Right cardiac atrium (tissue), 5 donors: ENCODE measurements at regions not wholly inside any gene's neighbourhood (a gene's known extent, or its start where the extent isn't known, plus 50 kb on each side); places are given as distances from the start of the nearest gene placed in this dataset.

Experiments used
- ATAC-seq, 2 donors: fragments of 200-7000 bp; cut with Tn5 transposase; one replicate each; pipeline versions ENCODE4 v1.8.0 to v1.9.1; 2020; ENCODE audit warnings: moderate library complexity in 2 of 2, mild to moderate bottlenecking in 1 of 2
- DNase-seq, 3 donors: peaks; one replicate each; pipeline ENCODE4 v3.0.0-alpha.2; 2020
- H3K27ac ChIP-seq: one replicate; pipeline ENCODE4 v1.5.1; 2013; ENCODE audit warnings: mild to moderate bottlenecking, low read length, control low read depth, moderate library complexity
- H3K27me3 ChIP-seq: one replicate; pipeline ENCODE4 v1.6.1; 2013; ENCODE audit not compliant: control insufficient read depth, insufficient read depth
- H3K4me1 ChIP-seq: one replicate; pipeline ENCODE4 v1.6.1; 2013; ENCODE audit warnings: low read length; ENCODE audit not compliant: control insufficient read depth, insufficient read depth
- H3K4me3 ChIP-seq: one replicate; pipeline ENCODE4 v1.5.1; 2013; ENCODE audit warnings: low read length, control low read depth
- H3K9me3 ChIP-seq: one replicate; pipeline ENCODE4 v1.6.1; 2013; ENCODE audit warnings: low read length; ENCODE audit not compliant: control insufficient read depth
- WGBS: extraction: QIAGEN DNeasy Blood & Tissue Kit; methylation state at CpG from one replicate; pipeline ENCODE4 v1.1.7; 2013; 5-methylcytosine and 5-hydroxymethylcytosine counted together
- intact Hi-C, 4 donors: fragments of 100-400 bp; cut with DNase I; formaldehyde crosslinking; loops; one replicate each; pipeline versions ENCODE4 v1.11.0 to v1.14.0; 2022 to 2023
- donor health status: healthy with polysubstance abuse.
- donor health status: DM: no; HTN: yes; CAD: no.
- donor health status: DM: no; HTN: no; CAD: no.
- donor health status: DM: no; HTN: yes; CAD: no; lungs with severe emphysema.
- donor health status: DM: yes; HTN: yes; CAD: no.

DNA sequence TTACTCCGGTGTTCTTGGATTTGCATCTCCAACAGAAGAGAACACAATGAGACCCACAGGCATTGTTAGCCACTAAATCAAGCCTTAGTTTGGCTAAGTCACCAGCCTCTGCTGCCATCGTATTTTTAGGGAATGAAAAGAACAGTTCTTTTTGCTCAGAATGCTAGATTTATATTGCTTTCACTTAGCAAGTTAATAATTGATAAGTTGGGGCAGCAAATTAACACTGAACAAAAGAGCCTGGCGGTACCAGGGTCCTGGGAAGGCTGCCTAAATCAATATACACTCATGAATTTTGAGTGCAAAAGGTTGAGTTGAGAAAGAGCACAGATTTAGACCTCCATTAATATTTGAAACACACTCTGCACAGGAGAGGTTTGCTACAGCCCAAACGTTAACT is 767.7 kb downstream of the TYW1 start:
- no peak for DNase-seq
- no peaks in the 10 kb centered on the region for H3K27me3 ChIP-seq
- ATAC-seq: no peak
- H3K27ac ChIP-seq: no peak overlapping the region
- peaks cover 4% of the 10 kb centered on the region for H3K9me3 ChIP-seq
- WGBS: 51% methylated on average over 4 of the region's 4 CpGs
- intact Hi-C loops: no loop called here
- H3K4me1 ChIP-seq: no peaks in the 10 kb centered on the region
- no peak overlapping the region for H3K4me3 ChIP-seq

DNA sequence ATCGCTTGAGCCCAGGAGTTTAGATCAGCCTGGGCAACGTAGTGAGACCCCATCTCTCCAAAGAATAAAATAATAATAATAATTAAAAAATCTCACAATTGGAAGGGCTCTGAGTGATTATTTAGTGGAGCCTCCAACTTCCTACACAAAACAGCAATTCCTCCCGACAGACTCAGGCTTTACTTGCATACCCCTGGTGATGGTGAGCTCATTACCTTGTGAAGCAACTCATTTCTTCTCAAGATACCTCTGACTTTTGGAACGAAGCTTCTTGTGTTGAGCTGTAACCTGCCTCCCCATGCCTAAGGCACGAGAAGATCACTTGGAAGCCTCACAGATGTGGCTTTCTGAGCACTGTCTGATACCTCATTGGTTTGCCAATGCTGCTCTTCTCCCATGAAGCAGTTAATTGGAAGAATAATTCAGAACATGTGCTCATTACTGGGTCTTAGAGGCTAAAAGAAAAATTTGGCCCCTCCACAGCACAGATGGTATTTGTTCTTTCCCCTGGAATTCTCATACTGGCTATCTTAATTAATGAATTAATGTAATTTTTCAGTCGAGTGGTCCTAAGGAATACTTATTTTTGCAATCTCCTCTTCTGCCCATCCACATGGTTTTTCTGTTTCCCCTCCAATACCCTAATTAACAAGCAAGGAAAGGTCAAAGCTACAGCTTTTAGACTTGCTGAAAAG is 769.0 kb downstream of the TYW1 start:
- H3K27ac ChIP-seq: no peak overlapping the region
- no peak overlapping the region for H3K4me3 ChIP-seq
- no peaks in the 10 kb centered on the region for H3K4me1 ChIP-seq
- no peak for ATAC-seq
- WGBS: 80% methylated on average over 6 of the region's 6 CpGs
- DNase-seq: no peak
- intact Hi-C loops: no loop called here
- no peaks in the 10 kb centered on the region for H3K27me3 ChIP-seq
- peaks cover 4% of the 10 kb centered on the region for H3K9me3 ChIP-seq

DNA sequence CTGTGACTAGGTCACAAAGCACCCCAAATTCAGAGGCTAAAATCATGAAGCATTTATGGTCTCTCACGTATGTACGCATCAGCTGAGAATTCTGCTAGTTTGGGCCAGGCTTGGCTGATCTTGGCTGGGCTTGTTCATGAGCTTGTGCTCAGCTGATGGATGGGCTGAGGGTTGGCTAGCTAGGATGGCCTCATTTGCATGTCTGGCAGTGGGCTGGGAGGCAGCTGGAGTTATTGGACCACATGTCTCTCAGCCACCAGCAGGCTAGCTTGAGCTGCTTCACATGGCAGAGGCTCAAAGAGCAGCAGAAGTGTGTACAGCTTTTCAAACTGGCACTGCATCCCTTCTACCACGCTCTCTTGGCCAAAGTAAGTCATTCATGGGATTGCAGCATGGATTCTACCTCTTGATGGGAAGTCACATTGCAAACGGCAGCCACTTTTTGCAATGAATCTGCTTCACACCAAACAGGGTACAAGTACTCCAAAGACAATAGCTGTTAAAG is 770.3 kb downstream of the TYW1 start:
- DNase-seq (no peak), ATAC-seq (no peak)
- no peaks in the 10 kb centered on the region for H3K4me1 ChIP-seq
- H3K27ac ChIP-seq: no peak overlapping the region
- peaks cover 4% of the 10 kb centered on the region for H3K9me3 ChIP-seq
- WGBS: 91% methylated on average over 4 of the region's 4 CpGs
- H3K4me3 ChIP-seq: no peak overlapping the region
- intact Hi-C loops: no loop called here
- no peaks in the 10 kb centered on the region for H3K27me3 ChIP-seq

DNA sequence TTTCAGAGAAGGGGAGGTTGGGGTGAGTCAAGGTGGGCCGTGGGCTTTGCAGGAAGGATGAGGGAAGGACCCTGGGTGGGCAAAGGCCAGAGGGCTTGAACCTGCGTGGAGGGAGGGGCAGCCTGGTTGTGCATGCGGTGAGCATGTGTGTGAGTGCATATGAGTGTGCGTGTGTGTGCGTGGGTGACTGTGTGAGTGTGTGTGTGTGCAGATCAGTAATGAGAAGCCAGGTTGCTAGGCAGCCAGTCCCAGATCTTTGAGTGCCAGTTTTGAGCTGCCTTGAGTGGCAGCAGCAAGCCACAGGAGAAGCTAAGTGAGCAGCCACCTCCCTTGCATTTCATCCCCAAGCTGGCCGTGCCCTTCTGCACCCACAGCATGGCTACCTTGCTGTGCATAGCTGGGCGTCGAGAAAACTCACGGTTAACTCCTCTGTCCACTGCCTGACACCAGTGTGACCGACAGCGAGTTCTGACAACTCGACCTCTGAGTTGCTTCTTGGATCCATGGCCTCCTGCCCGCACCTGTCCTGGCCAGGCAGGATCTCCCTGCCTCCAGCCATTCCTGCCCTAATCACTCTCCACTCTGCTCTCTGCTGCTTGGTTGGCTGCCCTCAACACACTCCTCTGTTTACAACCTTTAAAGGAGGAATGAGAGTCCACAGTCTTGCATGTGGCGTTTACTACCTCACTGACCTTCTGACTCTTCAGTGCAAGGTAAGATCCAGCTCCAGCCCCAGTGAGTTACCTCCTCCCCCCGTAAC is 775.4 kb downstream of the TYW1 start:
- DNase-seq (no peak), ATAC-seq (no peak)
- intact Hi-C loops: no loop called here
- 79% methylated on average over 15 of the region's 15 CpGs for WGBS
- Histone ChIP-seq H3K4me1 (no peaks in the 10 kb centered on the region), H3K9me3 (no peaks in the 10 kb centered on the region), H3K27me3 (no peaks in the 10 kb centered on the region), H3K27ac (no peak overlapping the region), H3K4me3 (no peak overlapping the region)

DNA sequence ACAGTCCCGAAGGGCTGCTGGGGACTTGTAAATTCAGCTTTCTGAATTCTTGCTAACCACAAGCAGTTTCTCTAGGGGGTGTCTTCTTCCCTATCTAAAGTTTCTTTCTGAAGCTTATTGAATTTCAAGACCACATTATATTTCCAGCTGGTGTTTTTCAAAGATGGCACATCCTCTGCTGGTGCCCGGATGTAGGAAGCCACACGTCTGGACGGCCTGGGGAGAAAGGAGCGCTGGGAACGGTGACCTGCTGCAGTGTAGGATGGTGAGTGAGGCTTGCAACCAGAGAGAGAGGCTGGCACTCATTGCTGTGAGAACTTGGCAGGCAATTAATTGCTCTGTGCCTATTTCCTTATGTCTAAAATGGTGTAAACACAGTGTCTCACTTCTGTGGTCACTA is 776.4 kb downstream of the TYW1 start:
- 57% methylated on average over 6 of the region's 6 CpGs for WGBS
- ATAC-seq: no peak
- H3K9me3 ChIP-seq: no peaks in the 10 kb centered on the region
- no peaks in the 10 kb centered on the region for H3K4me1 ChIP-seq
- no peaks in the 10 kb centered on the region for H3K27me3 ChIP-seq
- intact Hi-C loops: no loop called here
- no peak overlapping the region for H3K27ac ChIP-seq
- no peak for DNase-seq
- no peak overlapping the region for H3K4me3 ChIP-seq

DNA sequence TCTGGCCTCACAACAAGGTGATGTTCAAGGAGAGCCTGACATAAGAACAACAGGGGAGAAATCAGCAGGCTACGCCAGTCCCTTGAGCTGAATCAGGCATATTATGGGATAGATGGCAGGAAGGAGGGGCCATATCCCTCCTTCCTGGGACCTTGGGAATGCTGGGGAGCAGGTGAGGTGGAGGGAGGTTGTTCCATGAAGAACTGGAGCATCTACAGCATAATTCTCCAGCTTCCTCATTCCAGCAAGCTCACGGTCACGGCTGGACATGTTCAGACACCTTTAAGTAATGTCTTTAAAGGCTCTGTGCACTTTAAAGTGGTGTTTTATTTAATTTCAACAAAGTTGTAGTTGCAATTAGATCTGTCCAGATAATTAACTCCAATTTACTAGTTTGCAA is 780.5 kb downstream of the TYW1 start:
- Histone ChIP-seq H3K27ac (no peak overlapping the region), H3K9me3 (no peaks in the 10 kb centered on the region), H3K4me1 (no peaks in the 10 kb centered on the region), H3K27me3 (no peaks in the 10 kb centered on the region), H3K4me3 (no peak overlapping the region)
- 68% methylated on average over 3 of the region's 3 CpGs for WGBS
- DNase-seq: no peak
- intact Hi-C loops: no loop called here
- no peak for ATAC-seq

DNA sequence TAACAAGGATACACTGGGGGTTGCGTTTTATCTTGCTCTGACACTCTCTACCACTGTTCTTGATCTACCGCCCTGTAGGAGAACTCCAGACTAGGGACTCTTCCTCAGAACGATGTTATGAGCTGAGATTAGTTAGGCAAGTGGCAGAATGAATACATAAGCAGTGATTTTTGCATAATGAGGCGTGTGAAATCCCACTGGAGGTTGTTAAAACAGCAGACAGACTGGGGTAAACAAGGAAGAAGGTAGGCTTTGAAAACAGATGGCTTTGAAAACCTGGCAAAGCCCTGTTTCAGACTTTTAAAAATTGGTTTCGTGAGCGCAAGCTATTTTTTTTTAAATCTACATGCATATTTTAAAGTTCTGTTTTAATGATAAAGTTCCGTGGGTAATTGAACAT is 785.2 kb downstream of the TYW1 start:
- no peak overlapping the region for H3K4me3 ChIP-seq
- WGBS: 68% methylated on average over 7 of the region's 7 CpGs

DNA sequence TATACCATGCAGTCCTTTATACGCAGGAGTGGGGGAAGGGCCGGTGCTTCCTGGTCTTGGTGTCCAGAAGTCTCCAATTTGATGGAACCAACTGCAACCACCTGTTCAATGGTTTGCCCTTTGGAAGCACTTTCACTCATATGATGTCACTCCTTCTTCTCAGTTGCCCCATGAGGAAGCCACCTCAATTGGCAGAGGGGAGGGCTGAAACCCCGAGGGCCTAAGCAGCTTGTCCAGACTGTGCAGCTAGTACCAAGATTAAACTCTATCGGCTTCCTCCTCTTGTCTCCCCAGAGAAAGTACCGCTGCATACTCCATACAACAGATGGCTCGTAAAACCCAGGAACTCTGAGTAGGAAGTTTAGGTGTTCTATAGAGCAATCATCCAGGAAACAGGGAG is 789.4 kb downstream of the TYW1 start:
- intact Hi-C loops: no loop called here
- 90% methylated on average over 6 of the region's 6 CpGs for WGBS
- H3K4me3 ChIP-seq: no peak overlapping the region
- no peaks in the 10 kb centered on the region for H3K9me3 ChIP-seq
- H3K27me3 ChIP-seq: no peaks in the 10 kb centered on the region
- ATAC-seq: no peak
- DNase-seq: no peak
- H3K27ac ChIP-seq: no peak overlapping the region
- H3K4me1 ChIP-seq: no peaks in the 10 kb centered on the region

More for the DNA sequence above, 785.2 kb downstream of the TYW1 start:
- Histone ChIP-seq H3K9me3 (no peaks in the 10 kb centered on the region), H3K27ac (no peak overlapping the region), H3K4me1 (no peaks in the 10 kb centered on the region), H3K27me3 (no peaks in the 10 kb centered on the region)
- intact Hi-C loops: no loop called here
- DNase-seq (no peak), ATAC-seq (no peak)

DNA sequence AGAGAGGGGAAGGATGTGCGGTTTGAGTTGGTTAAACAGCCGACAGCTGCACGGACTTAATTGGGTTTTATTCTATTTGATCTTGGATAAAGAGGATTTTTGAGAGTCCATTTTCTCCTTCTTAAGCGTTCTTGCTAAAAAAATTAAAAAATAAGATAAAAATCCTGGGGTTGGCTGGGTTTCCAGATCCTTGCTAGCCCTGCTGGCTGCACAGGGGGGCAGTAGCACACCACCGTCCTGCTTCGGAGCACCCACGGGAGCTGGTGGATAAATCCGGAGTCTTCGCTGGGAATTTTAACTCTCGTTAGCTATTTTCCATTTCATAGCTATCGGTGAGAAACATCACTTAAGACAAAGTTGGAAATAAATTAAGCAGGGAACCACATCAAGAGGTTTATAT is 792.0 kb downstream of the TYW1 start:
- ATAC-seq: no peak
- H3K9me3 ChIP-seq: no peaks in the 10 kb centered on the region
- H3K4me1 ChIP-seq: no peaks in the 10 kb centered on the region
- peak in 1 of 3 donors; percentile 49 for DNase-seq
- WGBS: 47% methylated on average over 11 of the region's 11 CpGs
- H3K27ac ChIP-seq: no peak overlapping the region
- no peak overlapping the region for H3K4me3 ChIP-seq
- no peaks in the 10 kb centered on the region for H3K27me3 ChIP-seq
- intact Hi-C loops: no loop called here

DNA sequence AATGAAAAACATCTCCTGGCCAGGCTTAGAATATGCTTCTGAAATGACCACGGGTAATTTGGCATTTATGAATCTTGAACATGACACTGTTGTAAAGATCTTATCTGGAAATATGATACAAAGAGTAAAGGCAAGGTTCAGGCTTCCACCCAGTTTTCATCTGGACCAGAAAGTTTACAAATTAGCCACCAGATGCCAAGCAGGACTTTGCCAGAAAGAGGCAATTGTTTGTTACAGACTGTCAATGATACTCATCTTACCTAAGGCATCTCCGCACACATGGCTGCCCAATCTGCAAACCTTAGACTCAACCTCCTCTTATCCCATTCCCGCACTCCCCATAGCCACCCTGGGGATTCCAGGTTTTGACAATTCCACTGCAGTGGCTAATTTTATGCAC is 795.3 kb downstream of the TYW1 start:
- no peaks in the 10 kb centered on the region for H3K27me3 ChIP-seq
- intact Hi-C loops: no loop called here
- 88% methylated on average over 3 of the region's 3 CpGs for WGBS

DNA sequence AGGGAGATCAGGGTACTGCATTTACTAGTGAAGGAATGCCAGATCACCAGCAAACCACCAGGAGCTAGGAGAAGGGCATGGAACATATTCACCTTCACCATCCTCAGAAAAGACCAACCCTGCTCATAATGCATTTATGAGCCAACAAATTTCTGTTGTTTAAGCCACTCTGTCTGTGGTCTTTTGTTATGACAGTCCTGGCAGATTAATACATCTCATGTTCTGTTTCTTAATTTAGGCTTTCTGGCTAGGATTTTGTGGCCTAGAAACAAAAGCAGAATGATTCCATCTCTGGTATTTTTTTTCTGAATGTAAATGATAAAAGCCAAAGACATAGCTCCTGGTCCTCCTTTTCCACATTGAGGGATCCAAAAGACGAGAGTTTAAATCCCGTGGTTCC is 797.9 kb downstream of the TYW1 start:
- DNase-seq: no peak
- no peak overlapping the region for H3K4me3 ChIP-seq
- no peak overlapping the region for H3K27ac ChIP-seq
- H3K4me1 ChIP-seq: no peaks in the 10 kb centered on the region
- intact Hi-C loops: no loop called here
- H3K9me3 ChIP-seq: no peaks in the 10 kb centered on the region
- ATAC-seq: no peak
- 85% methylated on average over 2 of the region's 2 CpGs for WGBS
- no peaks in the 10 kb centered on the region for H3K27me3 ChIP-seq

More for the DNA sequence above, 795.3 kb downstream of the TYW1 start:
- Histone ChIP-seq H3K27ac (no peak overlapping the region), H3K4me3 (no peak overlapping the region), H3K4me1 (no peaks in the 10 kb centered on the region), H3K9me3 (no peaks in the 10 kb centered on the region)
- no peak for ATAC-seq
- no peak for DNase-seq
